ENCODE measurements at regions not wholly inside any gene's neighbourhood (a gene's known extent, or its start where the extent isn't known, plus 50 kb on each side); places are given as distances from the start of the nearest gene placed in this dataset.

DNA sequence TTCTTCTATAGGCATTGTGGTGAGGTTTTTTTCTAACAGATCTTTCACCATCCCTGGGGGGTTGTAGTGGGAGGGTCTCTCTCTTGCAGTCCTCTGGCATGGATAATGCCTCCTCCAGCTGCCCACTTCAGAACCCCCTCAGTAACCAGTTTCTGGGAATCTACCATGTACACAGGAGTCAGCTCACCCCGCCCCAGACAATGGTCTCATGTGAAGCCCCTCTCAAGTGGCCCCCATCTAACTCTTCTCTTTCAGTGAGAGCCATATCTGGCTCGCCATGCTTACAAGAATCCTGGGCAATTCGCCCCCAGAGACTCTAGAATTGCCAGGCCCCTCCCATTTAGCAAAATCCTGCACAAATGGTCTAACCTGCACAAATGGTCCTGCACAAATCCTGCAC is 144.4 kb upstream of the FSTL4 start:
- ChIA-PET POLR2A (ENCODE audit: partially characterized antibody) (no interaction called here), CTCF (ENCODE audit: partially characterized antibody) (interaction anchor here (1.2 to 1.4 kb wide), 2 partner anchors 14 to 113 kb away, joined by 3 read pairs; no protein-coding TSS in a partner anchor)
- H3K36me3 Mint-ChIP-seq = no peaks in the 10 kb centered on the region
- Histone ChIP-seq H3K36me3 (ENCODE audit: insufficient read depth, low read length) (no peaks in the 10 kb centered on the region), H3K27me3 (ENCODE audit: insufficient read depth, low read length) (no peaks in the 10 kb centered on the region), H3K27ac (ENCODE audit: low read depth, low read length) (no peak overlapping the region), H3K4me3 (ENCODE audit: low read length in 2 of 2) (no peak overlapping the region), H3K9me3 (ENCODE audit: control insufficient read depth in 1 of 2, low read length in 2 of 2) (no peaks in the 10 kb centered on the region), H3K4me1 (ENCODE audit: insufficient read depth, low read length) (no peaks in the 10 kb centered on the region)
- intact Hi-C loops (cut with micrococcal nuclease) = no loop called here
- H3K4me1 Mint-ChIP-seq = no peaks in the 10 kb centered on the region
- DNase-seq = no peak
- H3K27ac Mint-ChIP-seq = no peak overlapping the region
- no peaks in the 10 kb centered on the region for H3K9me3 Mint-ChIP-seq
- peaks cover 9 to 22% of the 10 kb centered on the region in 2 donors for H3K27me3 Mint-ChIP-seq
- H3K4me3 Mint-ChIP-seq = no peak overlapping the region

DNA sequence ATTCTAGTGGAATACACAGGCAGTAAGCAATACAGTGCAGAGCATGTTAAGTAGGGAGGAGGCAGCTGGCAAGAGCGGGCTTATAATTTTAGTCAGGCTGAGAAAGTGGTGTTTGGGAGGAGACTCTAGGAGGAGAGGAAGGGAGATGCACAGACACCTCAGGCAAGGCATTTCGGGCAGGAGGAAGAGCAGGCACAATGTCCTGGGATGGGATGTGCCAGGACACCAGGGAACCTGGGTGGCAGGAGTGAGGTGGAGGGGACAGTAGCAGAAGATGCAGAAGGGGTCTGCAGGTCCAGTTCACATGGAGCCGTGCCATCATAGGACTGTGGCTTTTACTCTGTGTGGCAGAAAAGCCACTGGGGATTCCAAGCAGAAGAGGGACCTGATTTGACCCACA is 143.7 kb upstream of the FSTL4 start:
- Mint-ChIP-seq H3K9me3 (no peaks in the 10 kb centered on the region), H3K27me3 (peaks cover 12 to 27% of the 10 kb centered on the region in 2 donors), H3K27ac (peak overlapping the region in 1 of 7 donors; percentile 33), H3K4me1 (no peaks in the 10 kb centered on the region), H3K36me3 (no peaks in the 10 kb centered on the region), H3K4me3 (no peak overlapping the region)
- Histone ChIP-seq H3K36me3 (ENCODE audit: insufficient read depth, low read length) (no peaks in the 10 kb centered on the region), H3K27ac (ENCODE audit: low read depth, low read length) (no peak overlapping the region), H3K4me3 (ENCODE audit: low read length in 2 of 2) (no peak overlapping the region), H3K9me3 (ENCODE audit: control insufficient read depth in 1 of 2, low read length in 2 of 2) (no peaks in the 10 kb centered on the region), H3K27me3 (ENCODE audit: insufficient read depth, low read length) (no peaks in the 10 kb centered on the region), H3K4me1 (ENCODE audit: insufficient read depth, low read length) (no peaks in the 10 kb centered on the region)
- intact Hi-C loops (cut with micrococcal nuclease) = no loop called here
- no peak for DNase-seq
- POLR2A ChIA-PET (ENCODE audit: partially characterized antibody) = no interaction called here
- CTCF ChIA-PET (ENCODE audit: partially characterized antibody) = no interaction called here

DNA sequence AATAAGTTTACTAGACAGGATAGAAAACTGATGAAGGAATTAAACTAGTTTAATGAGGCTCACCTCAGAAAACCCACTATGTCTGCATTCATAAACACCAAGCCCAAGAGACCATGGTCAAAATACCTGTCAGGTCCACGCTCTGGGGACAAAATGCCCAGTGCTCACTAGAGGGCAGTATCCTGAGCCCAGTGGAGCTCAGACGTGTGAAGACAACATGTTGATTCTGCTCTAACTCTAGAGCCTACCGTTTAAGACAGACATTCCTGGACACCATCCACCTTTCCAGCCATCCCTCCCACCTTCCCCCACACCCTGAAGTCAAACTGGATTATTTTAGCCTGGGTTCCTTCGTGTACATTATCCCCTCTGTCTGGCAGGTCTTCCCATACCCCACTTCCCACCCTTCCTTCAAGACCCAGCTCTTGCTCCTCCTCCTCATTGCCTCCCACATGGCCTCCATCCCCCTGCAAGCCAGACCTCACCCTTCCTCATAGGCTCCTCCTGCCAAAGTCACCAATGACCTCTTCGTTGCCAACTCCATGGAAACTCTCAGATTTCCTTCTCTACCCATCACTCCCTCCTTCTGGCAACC is 142.3 kb upstream of the FSTL4 start:
- Histone ChIP-seq H3K36me3 (ENCODE audit: insufficient read depth, low read length) (no peaks in the 10 kb centered on the region), H3K4me1 (ENCODE audit: insufficient read depth, low read length) (no peaks in the 10 kb centered on the region), H3K4me3 (ENCODE audit: low read length in 2 of 2) (no peak overlapping the region), H3K27ac (ENCODE audit: low read depth, low read length) (no peak overlapping the region), H3K27me3 (ENCODE audit: insufficient read depth, low read length) (no peaks in the 10 kb centered on the region), H3K9me3 (ENCODE audit: control insufficient read depth in 1 of 2, low read length in 2 of 2) (no peaks in the 10 kb centered on the region)
- H3K4me1 Mint-ChIP-seq = no peaks in the 10 kb centered on the region
- peaks cover 12 to 27% of the 10 kb centered on the region in 2 donors for H3K27me3 Mint-ChIP-seq
- H3K4me3 Mint-ChIP-seq = no peak overlapping the region
- H3K27ac Mint-ChIP-seq = peak overlapping the region in 1 of 7 donors; percentile 13
- no peak for DNase-seq
- POLR2A ChIA-PET (ENCODE audit: partially characterized antibody) = no interaction called here
- H3K36me3 Mint-ChIP-seq = no peaks in the 10 kb centered on the region
- no peaks in the 10 kb centered on the region for H3K9me3 Mint-ChIP-seq
- intact Hi-C loops (cut with micrococcal nuclease) = no loop called here
- CTCF ChIA-PET (ENCODE audit: partially characterized antibody) = interaction anchor here (0.7 kb wide), 1 partner anchor 297 kb away, joined by 3 read pairs; no protein-coding TSS in a partner anchor

DNA sequence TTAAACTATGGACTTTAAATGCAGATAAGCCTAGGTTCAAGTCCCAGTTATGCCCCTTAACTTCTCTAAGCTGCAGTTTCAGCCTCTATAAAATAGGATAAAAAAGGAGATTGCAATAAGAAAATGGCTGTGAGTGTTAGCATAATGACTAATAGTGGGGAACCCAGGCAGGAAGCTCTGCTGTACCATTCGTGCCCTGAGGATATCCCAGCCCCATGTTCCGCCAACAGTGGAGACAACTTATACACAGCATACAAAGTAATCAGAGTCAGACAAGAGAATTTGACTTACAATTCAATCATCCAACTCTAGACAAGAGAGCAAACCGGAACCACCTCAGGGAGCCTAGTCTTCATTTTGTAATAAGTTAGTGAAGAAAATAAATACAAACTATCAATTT is 141.5 kb upstream of the FSTL4 start:
- intact Hi-C loops (cut with micrococcal nuclease) = no loop called here
- Histone ChIP-seq H3K36me3 (ENCODE audit: insufficient read depth, low read length) (no peaks in the 10 kb centered on the region), H3K27me3 (ENCODE audit: insufficient read depth, low read length) (no peaks in the 10 kb centered on the region), H3K27ac (ENCODE audit: low read depth, low read length) (no peak overlapping the region), H3K9me3 (ENCODE audit: control insufficient read depth in 1 of 2, low read length in 2 of 2) (no peaks in the 10 kb centered on the region), H3K4me1 (ENCODE audit: insufficient read depth, low read length) (no peaks in the 10 kb centered on the region), H3K4me3 (ENCODE audit: low read length in 2 of 2) (no peak overlapping the region)
- DNase-seq = no peak
- POLR2A ChIA-PET (ENCODE audit: partially characterized antibody) = no interaction called here
- Mint-ChIP-seq H3K4me3 (no peak overlapping the region), H3K4me1 (no peaks in the 10 kb centered on the region), H3K27me3 (peaks cover 13 to 30% of the 10 kb centered on the region in 2 donors), H3K9me3 (no peaks in the 10 kb centered on the region), H3K27ac (no peak overlapping the region), H3K36me3 (no peaks in the 10 kb centered on the region)
- CTCF ChIA-PET (ENCODE audit: partially characterized antibody) = no interaction called here

DNA sequence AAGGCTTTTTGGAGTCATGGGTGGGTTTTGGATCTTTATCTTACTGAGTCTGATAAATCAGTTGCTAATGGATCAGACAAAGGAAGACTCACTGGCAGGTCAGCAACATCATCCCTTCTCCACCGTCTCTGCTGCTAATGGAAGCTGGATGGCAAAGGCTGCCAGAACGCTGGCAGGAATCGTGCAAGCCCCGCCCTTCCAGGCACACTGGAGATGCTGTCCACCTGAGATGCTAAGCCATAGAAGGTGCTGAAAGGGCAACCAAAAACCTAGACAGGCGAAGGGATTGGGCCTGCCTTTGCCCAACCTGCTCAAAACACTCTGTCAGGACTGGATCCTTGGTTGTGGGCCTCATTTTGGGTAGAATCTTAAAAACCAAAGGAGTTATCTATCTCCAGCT is 139.5 kb upstream of the FSTL4 start:
- Mint-ChIP-seq H3K9me3 (no peaks in the 10 kb centered on the region), H3K27me3 (peaks cover 13 to 30% of the 10 kb centered on the region in 2 donors), H3K27ac (no peak overlapping the region), H3K36me3 (no peaks in the 10 kb centered on the region), H3K4me3 (no peak overlapping the region), H3K4me1 (no peaks in the 10 kb centered on the region)
- intact Hi-C loops (cut with micrococcal nuclease) = no loop called here
- Histone ChIP-seq H3K27ac (ENCODE audit: low read depth, low read length) (no peak overlapping the region), H3K27me3 (ENCODE audit: insufficient read depth, low read length) (no peaks in the 10 kb centered on the region), H3K36me3 (ENCODE audit: insufficient read depth, low read length) (no peaks in the 10 kb centered on the region), H3K4me1 (ENCODE audit: insufficient read depth, low read length) (no peaks in the 10 kb centered on the region), H3K9me3 (ENCODE audit: control insufficient read depth in 1 of 2, low read length in 2 of 2) (no peaks in the 10 kb centered on the region), H3K4me3 (ENCODE audit: low read length in 2 of 2) (no peak overlapping the region)
- CTCF ChIA-PET (ENCODE audit: partially characterized antibody) = no interaction called here
- DNase-seq = no peak
- POLR2A ChIA-PET (ENCODE audit: partially characterized antibody) = no interaction called here

DNA sequence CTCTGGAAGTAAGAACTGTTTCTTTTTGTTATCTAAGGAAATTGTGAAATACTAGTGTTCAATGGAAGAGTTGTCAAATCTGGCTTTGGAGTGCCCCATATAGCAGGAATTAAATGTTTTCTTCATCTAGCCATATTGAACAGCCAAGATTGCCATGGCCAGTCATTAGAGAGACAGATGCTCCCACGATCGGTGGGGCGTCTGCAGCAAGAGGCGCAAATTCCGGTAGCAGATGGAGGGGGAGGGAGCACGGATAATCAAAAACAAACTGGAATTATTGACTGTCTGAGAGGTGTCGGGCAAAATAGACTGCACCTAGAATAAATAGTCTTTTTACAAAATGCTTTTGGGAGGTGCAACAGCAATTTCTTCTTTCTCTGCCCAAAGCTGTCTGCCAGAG is 139.1 kb upstream of the FSTL4 start:
- Mint-ChIP-seq H3K36me3 (no peaks in the 10 kb centered on the region), H3K4me1 (no peaks in the 10 kb centered on the region), H3K4me3 (no peak overlapping the region), H3K27me3 (peaks cover 13 to 30% of the 10 kb centered on the region in 2 donors), H3K27ac (no peak overlapping the region), H3K9me3 (no peaks in the 10 kb centered on the region)
- Histone ChIP-seq H3K9me3 (ENCODE audit: control insufficient read depth in 1 of 2, low read length in 2 of 2) (no peaks in the 10 kb centered on the region), H3K27ac (ENCODE audit: low read depth, low read length) (no peak overlapping the region), H3K4me1 (ENCODE audit: insufficient read depth, low read length) (no peaks in the 10 kb centered on the region), H3K4me3 (ENCODE audit: low read length in 2 of 2) (no peak overlapping the region), H3K27me3 (ENCODE audit: insufficient read depth, low read length) (no peaks in the 10 kb centered on the region), H3K36me3 (ENCODE audit: insufficient read depth, low read length) (no peaks in the 10 kb centered on the region)
- intact Hi-C loops (cut with micrococcal nuclease) = no loop called here
- no peak for DNase-seq
- POLR2A ChIA-PET (ENCODE audit: partially characterized antibody) = no interaction called here
- CTCF ChIA-PET (ENCODE audit: partially characterized antibody) = no interaction called here

DNA sequence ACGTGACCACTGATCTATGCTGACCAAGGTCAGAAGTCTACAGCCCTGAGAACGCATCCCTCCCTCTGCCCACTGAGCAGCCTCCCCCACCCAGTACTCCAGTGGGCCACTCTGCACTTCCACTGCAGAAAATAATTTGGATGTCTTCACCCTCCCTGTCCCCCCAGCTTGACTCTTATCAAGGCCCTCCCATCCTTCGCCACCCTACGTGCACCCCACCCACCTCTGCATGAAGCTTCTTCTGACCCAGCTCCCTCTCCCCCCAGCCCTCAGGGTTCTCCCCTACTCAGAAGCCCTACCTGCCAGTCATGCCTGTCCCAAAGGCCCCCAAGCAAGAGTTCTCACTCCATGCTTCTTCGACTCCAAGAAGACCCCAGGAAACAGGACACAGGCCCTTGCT is 138.5 kb upstream of the FSTL4 start:
- no peak overlapping the region for H3K4me3 ChIP-seq (ENCODE audit: low read length in 2 of 2)
- Mint-ChIP-seq H3K4me3 (no peak overlapping the region), H3K36me3 (no peaks in the 10 kb centered on the region), H3K4me1 (no peaks in the 10 kb centered on the region), H3K27me3 (peaks cover 10 to 30% of the 10 kb centered on the region in 2 donors), H3K27ac (no peak overlapping the region), H3K9me3 (no peaks in the 10 kb centered on the region)
- H3K4me1 ChIP-seq (ENCODE audit: insufficient read depth, low read length) = no peaks in the 10 kb centered on the region
- H3K27me3 ChIP-seq (ENCODE audit: insufficient read depth, low read length) = no peaks in the 10 kb centered on the region
- no peak overlapping the region for H3K27ac ChIP-seq (ENCODE audit: low read depth, low read length)
- no peaks in the 10 kb centered on the region for H3K9me3 ChIP-seq (ENCODE audit: control insufficient read depth in 1 of 2, low read length in 2 of 2)
- H3K36me3 ChIP-seq (ENCODE audit: insufficient read depth, low read length) = no peaks in the 10 kb centered on the region
- ChIA-PET CTCF (ENCODE audit: partially characterized antibody) (no interaction called here), POLR2A (ENCODE audit: partially characterized antibody) (no interaction called here)
- DNase-seq = no peak
- intact Hi-C loops (cut with micrococcal nuclease) = no loop called here

DNA sequence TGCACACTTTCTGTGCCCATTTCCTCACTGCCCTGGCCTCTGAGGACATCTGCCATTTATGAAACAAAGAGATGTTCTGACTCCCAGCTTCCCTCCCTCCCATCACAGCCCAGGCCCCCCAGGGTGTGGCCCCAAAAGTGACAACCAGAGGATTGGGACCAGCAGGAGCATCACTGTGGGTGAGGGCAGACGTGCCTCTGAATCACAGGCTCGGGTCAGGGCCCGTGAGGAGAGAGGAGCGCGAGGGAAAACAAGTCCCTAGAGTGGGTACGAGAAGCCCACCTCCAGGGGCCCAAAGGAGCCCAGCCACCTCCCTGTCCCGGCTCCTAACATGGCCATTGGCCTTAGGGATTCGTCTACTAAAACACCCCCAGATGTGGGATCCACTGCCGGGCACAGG is 138.0 kb upstream of the FSTL4 start:
- Histone ChIP-seq H3K9me3 (ENCODE audit: control insufficient read depth in 1 of 2, low read length in 2 of 2) (no peaks in the 10 kb centered on the region), H3K27me3 (ENCODE audit: insufficient read depth, low read length) (no peaks in the 10 kb centered on the region), H3K36me3 (ENCODE audit: insufficient read depth, low read length) (no peaks in the 10 kb centered on the region), H3K27ac (ENCODE audit: low read depth, low read length) (no peak overlapping the region), H3K4me1 (ENCODE audit: insufficient read depth, low read length) (no peaks in the 10 kb centered on the region), H3K4me3 (ENCODE audit: low read length in 2 of 2) (no peak overlapping the region)
- Mint-ChIP-seq H3K9me3 (no peaks in the 10 kb centered on the region), H3K4me3 (no peak overlapping the region), H3K27me3 (peaks cover 7 to 25% of the 10 kb centered on the region in 2 donors), H3K36me3 (no peaks in the 10 kb centered on the region), H3K4me1 (no peaks in the 10 kb centered on the region), H3K27ac (no peak overlapping the region)
- DNase-seq = no peak
- ChIA-PET CTCF (ENCODE audit: partially characterized antibody) (no interaction called here), POLR2A (ENCODE audit: partially characterized antibody) (no interaction called here)
- intact Hi-C loops (cut with micrococcal nuclease) = no loop called here
